NCI-H526 (cell line): ENCODE measurements at regions not wholly inside any gene's neighbourhood (a gene's known extent, or its start where the extent isn't known, plus 50 kb on each side); places are given as distances from the start of the nearest gene placed in this dataset.

ENCODE experiments used
- DNase-seq, 2 experiments: peaks; one replicate each; lab custom pipeline; 2025; lab: John Stamatoyannopoulos, UW

DNA sequence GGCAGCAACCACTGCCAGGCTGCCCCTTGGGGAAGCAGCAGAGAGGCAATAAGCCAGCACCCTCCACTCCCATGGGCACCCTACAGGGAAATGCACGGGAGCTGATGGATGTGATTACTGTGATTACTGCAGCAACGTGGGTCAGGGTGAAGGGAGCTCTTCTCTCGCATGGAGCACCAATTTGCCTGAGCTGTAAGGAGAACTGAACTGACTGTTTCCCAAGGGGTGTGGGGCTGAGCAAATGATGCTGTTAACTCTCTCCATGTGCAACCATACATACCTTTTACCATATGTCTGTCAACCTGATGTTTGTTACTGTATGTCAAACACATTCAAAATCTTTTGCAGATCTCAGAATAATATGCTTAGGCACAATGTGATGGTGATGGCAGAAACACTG is 680.6 kb downstream of the SQOR start:
- no peak for DNase-seq

- DNase-seq, result no peak
Observed at GRCh38 chr15:46316024-46316423, 681.2 kb downstream of the SQOR start.

- DNase-seq, result no peak
Observed at GRCh38 chr15:46317029-46317428, 682.2 kb downstream of the SQOR start.

GRCh38 chr15:46322753-46323152 is 687.9 kb downstream of the SQOR start:
- DNase-seq, result no peak

DNA sequence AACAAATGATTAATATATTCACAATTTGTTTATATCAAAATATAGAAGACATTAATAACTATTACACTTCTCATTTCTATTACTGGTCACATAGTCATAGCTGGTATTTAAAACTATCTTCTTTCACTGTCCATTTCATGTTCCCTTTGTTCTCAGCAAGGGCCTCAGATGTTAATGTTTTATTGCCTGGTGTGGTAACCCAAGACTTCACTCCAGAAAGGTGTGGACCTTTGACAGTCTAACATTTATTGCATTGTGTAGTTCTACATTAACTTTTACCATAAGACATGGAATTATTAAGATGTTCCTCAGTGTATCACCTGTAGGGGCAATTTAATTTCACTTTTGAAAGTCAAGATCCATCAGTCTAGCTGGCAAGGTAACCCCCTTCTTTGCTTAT is 691.3 kb downstream of the SQOR start:
- no peak for DNase-seq

- no peak for DNase-seq
Observed at GRCh38 chr15:46328821-46329220, 694.0 kb downstream of the SQOR start.

DNA sequence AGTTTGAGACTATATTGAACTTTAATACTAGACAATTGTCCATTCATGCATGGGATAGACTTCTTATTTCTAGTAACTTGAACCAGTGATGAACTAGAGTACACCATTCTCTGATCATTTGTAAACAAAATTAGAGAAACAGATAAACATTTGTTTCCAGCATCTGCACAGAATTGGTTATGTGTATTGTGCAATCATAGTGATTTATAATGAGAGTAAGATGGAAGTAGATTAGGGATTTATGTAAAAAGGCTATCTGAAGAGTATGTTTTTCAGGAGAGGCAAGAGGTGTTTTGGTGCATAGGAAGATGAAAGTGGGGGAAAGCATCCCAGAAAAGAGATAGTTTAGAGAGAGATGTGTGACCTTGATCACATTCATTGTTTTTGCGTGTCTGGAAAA is 695.0 kb downstream of the SQOR start:
- DNase-seq, result no peak

GRCh38 chr15:46331546-46331945 is 696.7 kb downstream of the SQOR start:
- no peak for DNase-seq

DNA sequence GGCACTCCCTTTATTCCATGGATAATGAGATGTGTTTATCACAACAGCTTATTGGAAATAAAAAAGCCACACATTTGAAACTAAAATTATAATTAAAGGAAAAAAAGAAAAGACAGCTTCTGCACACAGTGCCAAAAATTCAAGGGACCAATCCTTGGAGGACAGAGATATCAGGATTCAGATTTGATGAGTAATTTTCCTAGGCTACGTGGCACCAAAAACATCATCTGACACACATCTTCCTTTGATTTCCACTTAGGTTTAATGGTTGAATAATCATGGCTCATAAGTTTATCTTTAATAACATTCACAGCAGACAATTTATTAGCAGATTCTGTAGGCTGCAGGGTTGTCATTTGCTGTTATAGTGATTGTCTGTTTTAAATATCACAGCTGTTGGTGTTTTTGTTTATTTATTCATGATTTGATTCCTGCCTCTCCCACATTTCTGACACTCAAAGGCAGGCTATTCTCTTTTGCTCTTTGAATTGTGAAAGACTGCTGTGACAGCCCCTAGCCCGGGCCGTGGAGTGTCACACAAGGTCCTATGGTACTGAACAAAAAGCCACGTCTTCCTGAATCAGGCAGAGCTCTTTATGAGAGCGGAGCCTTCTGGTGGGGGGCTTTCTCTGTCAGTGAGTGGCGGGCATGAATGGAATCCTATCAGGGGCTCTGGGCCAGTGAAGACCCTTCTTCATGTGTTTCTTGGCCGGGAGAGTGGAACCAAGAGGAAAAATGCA is 708.5 kb downstream of the SQOR start:
- DNase-seq, result no peak

GRCh38 chr15:46344115-46344724 is 709.4 kb downstream of the SQOR start:
- no peak for DNase-seq

- peak in 1 of 2 experiments; percentile 7 for DNase-seq
Observed at GRCh38 chr15:46344915-46345314, 710.1 kb downstream of the SQOR start.

DNA sequence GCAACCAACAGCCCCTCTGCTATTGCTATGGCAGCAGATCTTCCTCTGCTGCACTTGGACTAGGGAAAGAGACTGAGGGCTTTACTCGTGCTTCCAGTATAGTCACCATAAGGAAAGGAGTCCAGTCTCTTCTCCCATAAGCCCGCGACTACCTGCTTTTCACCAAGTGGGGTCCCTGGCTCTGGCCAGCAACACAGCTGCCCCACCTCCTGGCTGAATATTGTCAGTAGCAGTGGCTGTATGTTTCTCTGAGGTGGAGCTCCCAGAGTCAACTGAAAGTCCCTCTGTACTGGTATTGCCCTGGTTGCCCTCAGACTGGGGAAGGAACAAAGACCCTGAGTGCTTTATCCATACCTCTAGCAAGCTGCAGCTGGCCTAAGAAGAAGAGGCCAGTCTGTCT is 719.6 kb downstream of the SQOR start:
- DNase-seq, result no peak

DNA sequence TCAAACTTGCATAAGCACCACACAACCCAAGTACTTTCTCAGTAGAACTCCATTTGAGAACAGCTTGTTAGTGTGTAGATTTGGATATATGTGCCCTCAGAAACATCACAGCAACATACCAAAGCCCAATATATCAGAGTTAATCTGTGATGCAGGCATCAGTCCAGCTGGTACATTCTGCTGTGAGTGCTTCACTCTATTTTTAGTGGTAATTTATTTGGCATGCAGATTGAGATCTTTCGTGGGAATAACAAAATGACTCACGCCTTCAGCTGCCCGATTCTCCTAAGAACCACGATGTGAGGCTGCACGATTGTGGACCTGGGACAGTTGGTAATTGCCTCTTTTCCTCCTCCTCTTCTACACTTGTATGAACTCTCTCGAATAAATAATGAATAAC is 730.7 kb downstream of the SQOR start:
- no peak for DNase-seq

DNA sequence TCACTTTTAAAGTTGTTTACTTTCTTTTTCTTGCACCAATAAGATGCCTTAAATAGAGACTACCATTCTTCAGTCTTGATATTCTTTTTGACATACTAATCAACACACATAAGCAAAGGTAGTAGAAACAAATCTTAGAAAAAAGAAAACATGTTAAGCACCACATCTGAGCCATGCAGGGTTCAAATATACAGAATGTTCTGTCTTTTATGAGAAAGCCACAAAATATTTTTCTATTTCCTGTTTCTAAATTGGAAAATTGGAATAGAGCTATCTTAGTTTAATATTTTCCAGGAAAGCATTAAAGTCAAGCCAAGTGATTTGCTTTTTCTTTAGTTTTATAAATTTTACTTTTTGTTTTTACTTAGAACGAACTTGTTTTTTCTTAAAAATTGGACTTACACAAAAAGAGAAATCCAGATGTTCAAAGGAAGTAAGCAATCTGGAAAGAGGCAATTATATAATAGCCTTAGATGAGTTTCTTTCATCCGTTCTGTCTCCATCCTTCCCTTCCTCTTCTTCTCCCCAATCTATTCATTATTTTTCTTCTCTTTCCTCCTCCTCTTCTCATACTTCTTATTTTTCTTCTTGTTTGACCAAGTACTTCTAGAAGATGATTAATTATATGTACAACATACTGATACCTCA is 731.7 kb downstream of the SQOR start:
- DNase-seq, result no peak

DNA sequence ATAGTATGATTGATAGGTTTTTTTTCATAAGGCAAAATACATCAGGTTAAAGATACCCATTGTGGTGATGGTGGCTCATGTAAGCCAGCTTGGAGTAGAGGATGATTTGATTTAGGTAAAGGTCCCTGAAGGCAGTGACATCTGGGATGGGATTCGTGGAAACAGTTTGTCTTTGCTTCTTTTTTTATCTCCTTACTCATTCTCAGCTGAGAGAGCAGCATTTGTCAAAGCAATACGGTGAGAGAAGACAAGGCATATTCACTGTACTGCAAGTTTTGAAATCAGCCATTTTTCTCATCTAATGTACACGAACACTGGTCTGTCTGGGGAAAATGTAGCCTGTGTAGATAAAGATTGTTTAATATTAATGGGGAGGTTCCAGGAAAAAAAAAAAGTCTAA is 749.1 kb downstream of the SQOR start:
- no peak for DNase-seq

DNA sequence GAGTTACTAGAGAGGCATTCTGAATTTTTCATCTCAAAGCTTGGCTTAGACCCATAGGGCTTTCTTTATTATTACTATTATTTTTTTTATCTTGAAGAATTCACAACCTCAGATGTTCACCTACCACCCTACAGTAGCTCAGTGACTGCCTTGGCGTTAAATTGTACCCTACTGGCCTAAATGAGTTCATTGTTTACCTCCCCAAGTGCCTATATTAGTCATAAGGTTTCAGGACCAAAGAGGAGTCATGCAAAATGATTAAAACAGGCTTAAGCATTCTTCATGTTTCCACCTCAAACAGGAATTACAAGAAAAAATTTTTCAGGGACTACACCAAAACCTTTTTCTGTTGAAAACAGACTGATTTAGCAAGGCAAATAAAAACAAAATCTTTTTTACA is 751.5 kb downstream of the SQOR start:
- DNase-seq, result no peak

- DNase-seq, result no peak
Observed at GRCh38 chr15:46389739-46390138, 754.9 kb downstream of the SQOR start.

DNA sequence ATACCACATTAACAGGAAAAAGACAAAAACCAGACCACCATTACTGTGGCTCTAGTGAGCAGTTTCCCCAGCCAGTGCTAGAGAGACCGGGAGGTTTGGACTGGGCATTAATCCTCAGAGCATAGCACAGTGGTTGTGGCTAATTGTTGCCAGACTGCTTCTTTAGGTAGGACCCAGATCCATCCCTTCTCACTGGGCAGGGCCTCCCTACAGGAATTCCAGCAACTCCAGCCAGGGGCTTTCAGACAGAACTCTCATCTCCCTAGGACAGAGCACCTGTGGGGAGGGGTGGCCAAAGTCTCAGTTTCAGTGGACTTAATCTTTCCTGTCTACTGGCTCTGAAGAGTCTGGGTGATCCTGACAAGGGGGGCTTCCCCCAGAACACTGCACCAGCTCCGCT is 759.6 kb downstream of the SQOR start:
- no peak for DNase-seq

DNA sequence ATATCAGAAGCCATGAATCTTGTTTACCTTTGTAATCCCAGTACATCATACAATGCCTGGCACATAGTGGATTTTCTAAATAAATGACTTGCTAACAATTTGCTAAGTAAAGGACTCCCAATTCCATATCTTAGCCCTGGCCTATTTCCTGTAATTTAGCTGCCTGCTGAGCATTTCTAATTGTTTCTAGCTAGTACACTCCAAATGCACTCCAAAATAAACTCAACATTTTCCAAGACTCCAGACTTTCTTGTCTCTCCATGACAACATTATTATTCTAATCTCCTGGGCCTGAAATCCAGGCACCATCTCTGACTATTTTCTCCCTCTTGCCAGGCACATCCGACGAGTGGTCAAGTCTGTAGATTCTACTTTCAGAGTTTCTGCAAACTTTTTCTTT is 773.5 kb downstream of the SQOR start:
- no peak for DNase-seq

DNA sequence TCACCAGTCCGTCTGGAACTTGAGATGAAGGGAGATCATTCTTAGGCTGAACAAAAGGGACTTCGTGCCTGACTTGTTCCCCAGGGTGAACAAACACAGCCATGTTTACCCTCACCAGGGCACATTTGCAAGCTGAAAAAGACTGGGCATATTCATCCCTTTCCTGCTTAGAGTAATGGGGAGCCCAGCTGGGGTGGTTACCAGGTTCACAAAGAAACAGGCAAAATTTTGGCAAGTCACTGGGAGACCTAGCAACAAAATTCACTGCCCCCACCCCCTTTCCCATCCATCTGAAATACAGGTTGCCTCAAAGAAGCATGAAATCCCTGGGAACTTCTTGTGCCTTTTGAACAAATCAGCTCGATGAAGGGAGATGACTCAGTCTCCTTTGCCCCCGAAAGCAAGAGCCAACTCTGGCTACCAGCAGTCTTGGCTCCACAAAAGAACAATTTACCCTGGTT is 775.0 kb downstream of the SQOR start:
- no peak for DNase-seq

GRCh38 chr15:46410705-46411104 is 775.9 kb downstream of the SQOR start:
- no peak for DNase-seq

GRCh38 chr15:46411900-46412299 is 777.1 kb downstream of the SQOR start:
- DNase-seq, result no peak

GRCh38 chr15:46413799-46414198 is 779.0 kb downstream of the SQOR start:
- DNase-seq, result no peak
